Activated CD8-positive, alpha-beta memory T cell treated with anti-CD3 and anti-CD28 coated beads for 36 hours (primary cell): ENCODE measurements at regions not wholly inside any gene's neighbourhood (a gene's known extent, or its start where the extent isn't known, plus 50 kb on each side); places are given as distances from the start of the nearest gene placed in this dataset.

Experiments
- CTCF ChIA-PET: fragments of 350-600 bp; sonication (Branson Sonifier 250); formaldehyde crosslinking; loops from one replicate; lab custom pipeline; 2021; ENCODE audit warnings: antibody characterized with exemption; lab: Charles Lee
- POLR2A ChIA-PET: fragments of 350-600 bp; sonication (Branson Sonifier 250); formaldehyde crosslinking; loops from one replicate; lab custom pipeline; 2021; ENCODE audit warnings: antibody characterized with exemption; lab: Charles Lee

DNA sequence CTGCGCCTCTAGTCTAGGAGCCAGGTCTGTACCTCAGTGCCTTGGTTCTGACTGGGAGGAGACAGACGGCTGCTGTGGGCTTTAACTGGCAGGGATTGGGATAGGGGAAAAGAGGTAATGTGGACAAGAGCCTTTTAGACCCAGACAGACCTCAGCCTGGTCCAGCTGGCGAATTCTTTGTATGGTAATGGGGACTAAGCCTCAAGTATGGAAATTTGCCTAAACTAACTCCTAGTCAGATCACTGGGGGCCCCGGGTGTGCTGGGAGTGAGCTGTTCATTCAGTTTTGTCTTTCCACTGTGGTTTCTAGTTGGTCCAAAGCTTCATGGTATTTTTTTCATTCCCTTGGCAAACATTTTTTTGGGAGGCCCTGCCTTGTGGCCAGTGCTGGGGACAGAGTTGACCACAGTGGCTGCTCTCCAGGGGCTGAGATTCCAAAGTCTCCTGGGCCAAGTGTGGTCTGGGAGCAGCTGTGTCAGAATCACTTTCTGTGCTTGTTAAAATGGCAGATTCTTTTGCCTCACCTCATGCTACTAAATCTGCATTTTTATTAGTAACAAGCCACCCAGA is 261.4 kb upstream of the C2CD4B start:
- POLR2A ChIA-PET, result no interaction called here
- CTCF ChIA-PET, result no interaction called here

DNA sequence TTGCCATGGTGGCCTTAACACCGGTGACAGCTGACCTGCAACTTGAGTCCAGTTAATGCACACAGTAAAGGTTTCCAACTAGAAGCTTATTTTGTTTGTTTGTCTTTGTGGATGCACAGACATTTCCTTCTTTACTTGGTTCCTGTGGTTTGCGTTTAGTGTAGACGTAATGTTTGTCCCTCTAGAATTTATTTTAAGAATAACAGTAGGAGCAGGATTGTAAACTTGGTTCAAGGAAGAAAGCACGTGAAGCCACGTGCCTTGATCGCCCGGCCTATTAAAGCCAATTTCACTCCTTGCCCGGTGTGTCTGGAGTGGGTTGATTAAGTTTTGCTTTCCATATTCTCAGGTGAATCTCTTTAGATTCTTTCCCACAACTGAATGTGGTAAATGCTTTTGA is 263.2 kb upstream of the C2CD4B start:
- CTCF ChIA-PET, result no interaction called here

DNA sequence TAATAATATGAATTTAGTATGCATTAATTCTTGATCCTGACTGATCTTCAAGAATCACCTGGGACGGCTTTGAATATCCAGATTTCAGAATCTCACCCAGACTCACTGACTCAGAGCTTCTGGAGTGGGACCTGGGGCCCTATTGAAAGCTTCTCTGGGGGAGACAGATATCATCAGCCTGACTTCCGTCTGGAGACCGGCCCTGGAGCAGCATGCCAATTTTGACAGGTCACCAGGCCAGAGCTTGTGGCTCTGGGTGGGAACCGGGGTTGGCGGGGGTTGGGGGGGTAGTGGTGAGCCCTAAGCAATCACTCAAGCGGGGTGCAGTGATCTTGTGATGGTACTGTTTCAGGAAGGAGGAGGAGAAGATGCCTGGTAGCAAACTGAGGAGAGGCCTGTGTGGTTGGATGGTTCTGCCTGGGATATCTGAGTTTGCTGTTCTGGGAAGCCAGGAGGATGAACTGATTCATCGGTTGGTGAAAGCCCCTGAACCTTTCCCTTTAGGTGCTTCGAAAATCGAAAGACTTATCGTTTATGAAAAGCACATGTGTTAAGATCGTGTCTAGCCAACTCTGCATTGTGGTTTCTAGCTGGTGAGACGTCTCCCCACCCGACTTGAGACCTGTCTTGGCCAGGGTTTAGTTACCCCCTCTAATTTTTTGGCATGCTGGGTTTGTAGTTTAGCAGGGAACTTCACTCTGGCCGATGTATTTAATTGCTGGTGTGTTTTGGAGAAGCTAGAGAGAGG is 263.9 kb upstream of the C2CD4B start:
- ChIA-PET CTCF (no interaction called here), POLR2A (no interaction called here)

More for the DNA sequence above, 263.2 kb upstream of the C2CD4B start:
- POLR2A ChIA-PET, result no interaction called here

DNA sequence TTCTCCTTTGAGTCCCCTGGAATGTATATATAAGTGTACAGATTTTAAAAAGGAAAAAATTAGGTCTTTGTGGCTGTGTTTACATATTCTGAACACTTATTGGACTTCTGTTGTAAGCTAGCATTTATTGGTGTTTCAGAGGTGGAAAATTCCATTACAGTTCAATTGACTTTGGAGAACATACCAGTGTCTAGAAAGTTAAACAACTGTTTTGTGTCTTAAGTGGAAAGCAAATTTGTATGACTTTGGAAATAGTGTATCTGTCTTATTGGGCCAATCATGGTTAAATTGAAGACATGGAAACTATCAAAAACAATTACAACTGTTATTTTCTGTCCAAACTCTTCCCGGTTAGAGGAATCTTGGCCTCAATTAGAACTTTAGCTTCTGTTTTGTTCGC is 265.0 kb upstream of the C2CD4B start:
- ChIA-PET CTCF (no interaction called here), POLR2A (no interaction called here)

DNA sequence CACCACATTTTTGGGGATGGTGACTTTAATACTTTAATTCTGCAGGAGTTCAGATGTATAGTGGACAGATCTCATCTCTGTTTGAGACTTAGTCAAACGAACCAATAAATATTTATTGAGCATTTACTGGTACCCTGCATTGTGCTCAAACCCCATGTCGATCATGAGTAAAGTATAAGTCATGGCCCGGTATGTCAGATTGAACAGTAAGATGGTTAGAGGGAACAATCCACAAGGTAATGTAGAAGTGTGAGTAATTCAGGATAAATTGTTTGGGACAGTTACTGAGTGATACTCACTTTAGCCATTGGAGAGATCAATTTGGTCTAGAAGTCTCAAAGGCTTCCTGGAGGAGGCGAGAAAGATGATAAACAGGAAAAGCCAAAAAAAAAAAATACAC is 265.5 kb upstream of the C2CD4B start:
- CTCF ChIA-PET, result no interaction called here
- POLR2A ChIA-PET, result no interaction called here

DNA sequence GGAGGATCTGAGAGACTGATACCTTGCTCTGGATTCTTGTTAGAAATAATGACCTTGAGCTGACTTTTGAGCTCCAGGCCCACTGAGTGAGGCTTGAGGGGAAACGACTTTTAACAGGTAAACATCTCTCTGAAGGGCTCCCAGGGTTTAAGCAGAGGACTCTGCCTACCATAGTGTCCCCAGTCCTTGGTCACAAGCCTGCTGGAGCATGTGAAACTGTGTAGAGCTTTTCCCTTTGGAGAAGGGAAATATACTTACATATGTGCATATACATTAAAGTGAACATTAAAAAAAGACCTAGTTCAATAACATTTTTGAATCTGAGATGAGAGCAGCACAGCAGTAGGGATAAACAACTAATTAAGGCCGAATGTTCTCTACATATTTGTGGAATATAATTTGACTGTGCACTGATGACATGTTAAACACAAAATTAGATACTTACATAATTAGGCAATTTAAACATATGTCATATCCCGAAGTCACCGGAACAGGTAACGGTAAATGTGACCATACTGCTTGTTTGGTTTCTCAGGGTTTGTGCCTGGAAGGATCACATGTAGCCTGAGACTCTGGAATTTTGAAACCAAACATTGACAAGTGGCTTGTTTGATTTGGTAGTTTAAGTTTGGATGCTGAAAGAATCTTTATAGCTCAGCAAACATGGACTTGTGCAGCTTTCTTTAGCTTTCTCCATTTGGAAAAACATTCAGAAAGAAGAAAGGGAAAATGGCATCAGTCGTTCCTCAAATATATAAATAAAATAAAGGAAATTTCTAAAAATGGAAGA is 266.1 kb upstream of the C2CD4B start:
- CTCF ChIA-PET, result no interaction called here
- POLR2A ChIA-PET, result no interaction called here

DNA sequence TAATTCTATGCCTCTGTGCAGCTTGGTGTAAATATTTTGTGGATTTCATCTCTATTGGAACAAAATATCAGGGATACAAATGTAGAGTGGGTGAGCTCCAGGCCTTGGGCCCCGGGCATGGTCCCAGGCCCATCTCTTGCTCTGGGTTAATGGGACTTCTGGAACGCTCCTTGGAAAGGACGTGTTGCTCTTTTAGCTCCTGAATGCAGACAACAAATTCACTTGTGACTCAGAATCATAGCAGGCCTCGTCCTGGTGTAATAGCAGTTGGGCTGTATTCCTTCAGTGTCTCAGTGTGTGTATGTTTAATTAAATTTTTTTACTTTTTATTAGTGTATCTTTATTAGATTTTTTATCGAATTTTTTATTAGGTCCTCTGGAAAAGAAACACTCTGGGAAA is 266.7 kb upstream of the C2CD4B start:
- POLR2A ChIA-PET, result no interaction called here
- CTCF ChIA-PET, result no interaction called here

DNA sequence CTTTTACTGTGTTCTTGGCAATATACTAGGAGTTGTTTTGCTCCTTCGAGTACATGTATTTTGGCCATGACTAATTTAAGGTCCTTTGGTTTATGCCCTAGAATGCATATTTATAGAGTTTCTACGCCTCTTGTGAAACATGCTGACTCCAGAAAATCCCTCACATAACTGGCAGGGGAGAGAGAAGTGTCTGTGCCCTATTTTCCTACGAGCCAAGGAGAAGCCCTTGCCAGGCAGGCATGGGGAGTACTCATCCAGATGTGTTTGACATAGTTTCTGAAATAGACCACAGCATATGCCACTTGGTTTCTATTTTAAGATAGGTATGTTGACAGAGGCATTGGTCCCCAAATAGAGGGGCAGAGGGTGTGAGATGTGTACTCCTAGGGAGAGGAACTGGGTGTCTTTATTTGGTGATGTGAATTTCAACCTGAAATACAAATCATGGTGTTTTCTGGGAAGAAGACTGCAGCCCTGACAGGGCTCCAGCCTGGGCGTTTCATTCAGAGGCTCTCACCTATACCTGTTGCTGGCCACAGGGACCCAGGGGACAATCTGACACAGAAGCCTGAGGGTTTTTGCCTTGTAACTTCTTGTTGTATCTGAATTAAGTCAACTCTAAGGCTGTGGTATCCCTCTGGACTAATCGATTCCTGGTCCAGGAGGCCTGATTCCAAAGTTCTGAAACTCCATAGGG is 267.8 kb upstream of the C2CD4B start:
- ChIA-PET POLR2A (no interaction called here), CTCF (no interaction called here)

DNA sequence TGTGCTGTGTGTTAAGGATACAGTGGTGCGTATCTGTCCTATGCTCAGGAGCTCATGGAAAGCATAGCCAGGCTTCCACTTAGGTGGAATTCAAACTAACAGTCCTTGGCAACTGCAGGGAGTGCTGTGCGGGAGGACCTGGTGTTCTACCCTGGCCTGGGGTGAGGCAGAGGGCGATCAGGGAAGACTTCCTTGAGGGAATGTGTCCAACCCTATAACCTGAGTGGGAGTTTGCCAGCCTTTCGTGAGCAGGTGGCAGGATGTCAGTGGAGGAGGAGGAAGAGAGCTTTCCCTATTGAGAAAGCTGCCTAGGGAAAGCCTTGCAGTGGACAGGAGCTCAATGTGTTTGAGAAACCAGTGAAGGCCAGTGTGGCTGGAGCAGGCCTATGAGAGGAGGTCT is 271.1 kb upstream of the C2CD4B start:
- ChIA-PET POLR2A (no interaction called here), CTCF (no interaction called here)

DNA sequence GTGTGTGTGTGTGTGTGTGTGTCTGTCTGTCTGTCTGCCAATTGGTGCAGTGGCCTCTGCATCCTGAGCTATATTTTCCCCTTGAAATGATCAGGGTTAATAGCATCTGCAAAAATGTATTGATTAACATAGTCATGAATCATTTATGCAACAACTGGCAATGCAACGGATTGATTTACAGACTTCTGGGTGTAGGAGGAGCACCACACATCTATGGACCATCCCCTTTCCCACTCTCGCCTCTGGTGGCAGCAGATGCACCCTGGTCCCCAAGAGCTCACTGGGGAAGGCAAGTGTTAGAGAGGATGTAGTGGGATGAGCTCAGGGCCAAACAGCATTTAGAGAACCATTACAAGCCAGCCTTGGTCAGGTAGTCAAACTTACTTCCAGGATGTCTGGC is 272.7 kb upstream of the C2CD4B start:
- ChIA-PET POLR2A (interaction anchor here (0.7 kb wide), 1 partner anchor 16 kb away, joined by 3 read pairs; no protein-coding TSS in a partner anchor), CTCF (no interaction called here)

DNA sequence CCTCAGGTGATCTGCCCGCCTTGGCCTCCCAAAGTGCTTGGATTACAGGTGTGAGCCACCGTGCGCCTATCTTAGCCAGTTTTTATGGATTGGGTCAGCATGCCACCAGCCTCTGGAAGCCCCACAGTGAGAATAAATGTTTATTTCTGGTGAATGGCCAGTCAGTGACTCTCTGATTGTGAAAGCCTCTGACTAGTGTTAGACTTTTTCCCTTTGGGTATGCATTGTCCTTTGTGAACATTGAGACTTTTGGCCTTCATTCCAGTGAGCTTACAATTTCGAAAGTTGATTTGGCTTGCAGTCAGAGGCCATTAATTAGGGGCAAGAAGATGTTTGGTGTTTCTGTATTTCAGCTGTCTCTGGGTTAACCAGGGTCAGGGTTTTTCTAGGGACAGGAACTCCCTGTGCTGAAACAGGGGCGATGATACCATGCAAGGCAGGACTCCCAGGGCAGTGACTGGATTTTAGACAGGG is 274.5 kb upstream of the C2CD4B start:
- ChIA-PET CTCF (no interaction called here), POLR2A (no interaction called here)

DNA sequence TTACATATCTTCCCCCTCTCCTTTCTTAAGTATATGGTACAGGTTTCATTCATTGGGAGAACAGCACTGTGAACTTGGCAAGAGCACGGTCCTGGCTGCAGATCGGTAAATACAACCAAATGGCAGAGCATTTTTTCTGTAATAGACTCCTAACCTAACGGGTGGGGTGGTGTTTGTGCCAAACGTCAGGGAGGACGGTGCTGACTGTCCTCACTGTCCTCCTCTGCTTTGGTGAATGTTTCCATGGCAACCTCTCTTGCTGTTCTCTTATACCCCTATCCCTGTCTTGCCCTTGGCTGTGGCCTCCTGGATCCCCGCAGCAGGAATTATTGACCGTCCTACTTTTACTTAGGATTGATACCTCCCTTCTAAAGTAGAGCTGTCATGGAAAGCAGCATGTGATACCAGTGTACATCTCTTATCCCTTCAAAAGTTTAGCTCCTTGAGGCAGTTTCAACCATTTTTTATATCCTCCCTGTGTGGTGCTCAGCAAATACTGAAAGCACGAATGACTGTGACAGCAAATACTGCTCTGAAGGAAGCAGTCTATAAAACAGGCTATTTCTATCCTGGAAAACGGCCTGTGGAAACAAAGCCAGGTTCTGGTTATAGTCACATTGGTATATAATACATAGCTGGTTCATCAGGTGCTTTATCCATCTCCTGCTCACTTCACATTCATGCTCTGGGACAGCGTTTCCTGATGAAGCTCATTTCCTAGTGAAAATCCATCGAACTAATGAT is 275.4 kb upstream of the C2CD4B start:
- ChIA-PET POLR2A (no interaction called here), CTCF (no interaction called here)

DNA sequence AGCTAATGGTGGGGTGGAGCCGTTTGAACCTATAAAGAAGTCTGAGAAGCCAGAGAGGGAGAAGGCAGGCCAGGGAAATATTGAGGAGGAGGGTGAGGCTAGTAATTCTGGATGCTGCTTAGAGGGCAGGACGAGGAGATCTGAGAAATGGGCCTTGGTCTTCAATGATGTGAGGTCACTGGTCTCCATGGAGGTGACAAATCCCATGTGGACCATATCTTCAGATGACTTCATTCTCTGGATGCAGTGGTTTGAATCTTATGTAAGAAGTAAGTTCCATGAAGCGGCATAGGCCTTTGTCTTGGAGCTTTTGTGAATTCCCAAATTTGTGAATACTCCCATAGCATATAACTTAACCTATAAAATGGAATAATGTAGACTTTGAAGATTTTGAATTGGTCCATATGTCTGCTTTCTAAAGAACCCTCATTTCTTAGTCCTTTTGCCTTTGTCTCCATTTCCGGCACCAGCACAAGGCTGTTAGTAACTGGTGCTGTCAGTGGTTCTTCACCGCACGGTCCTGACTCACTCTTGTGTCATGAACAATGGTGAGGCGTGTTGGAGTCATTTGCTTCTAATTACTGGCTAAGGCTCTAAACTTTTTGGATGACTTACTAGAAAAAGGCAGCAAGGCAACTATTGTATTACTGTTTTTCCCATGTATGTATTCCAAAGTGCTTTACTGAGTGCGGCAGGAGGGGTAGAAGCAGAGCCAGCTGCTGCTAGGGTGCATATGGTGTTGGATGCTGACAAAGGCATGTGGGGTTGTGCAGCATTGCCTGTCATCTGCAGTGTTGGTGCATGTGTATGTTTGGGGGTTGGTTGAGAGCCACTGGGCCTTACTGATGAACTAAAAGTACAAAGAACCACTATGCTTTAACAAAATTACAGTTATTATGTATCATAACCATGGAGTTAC is 279.3 kb upstream of the C2CD4B start:
- ChIA-PET CTCF (no interaction called here), POLR2A (no interaction called here)

DNA sequence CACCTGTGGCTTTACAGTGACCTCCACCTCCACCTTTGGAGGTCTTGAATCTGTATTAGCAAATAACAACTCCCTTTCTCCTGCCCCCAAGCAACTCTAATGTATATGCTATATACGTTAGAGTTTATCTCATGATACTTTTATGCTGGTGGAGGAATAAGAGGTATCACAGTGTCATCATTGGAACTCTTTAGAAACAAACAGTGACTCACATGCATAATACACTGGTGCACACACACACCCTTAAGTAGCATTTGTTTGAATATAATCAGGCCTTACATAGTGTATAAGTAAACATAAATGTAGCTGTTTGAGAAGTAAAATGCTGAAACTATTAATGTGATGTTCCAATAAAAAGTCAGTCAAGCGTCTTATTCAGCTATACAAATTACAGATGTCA is 280.2 kb upstream of the C2CD4B start:
- ChIA-PET CTCF (no interaction called here), POLR2A (no interaction called here)

DNA sequence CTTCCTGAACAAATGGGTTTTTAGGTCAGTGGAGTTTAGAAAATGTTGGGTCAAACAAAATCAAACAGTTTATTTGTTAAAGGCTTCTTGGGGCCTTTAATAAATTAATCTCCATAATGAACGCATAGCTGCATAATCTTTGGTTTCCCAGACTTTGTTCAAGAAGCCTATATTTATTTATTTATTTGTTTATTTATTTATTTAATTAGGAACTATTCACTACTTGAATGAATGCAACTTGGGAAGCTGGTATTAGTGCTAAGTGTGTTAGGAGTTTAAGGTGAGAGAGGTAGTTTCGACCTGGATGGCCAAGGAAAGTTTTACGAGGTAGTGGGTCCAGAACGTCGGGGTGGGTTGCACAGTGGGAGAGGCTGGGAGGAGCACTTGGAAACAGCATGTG is 281.9 kb upstream of the C2CD4B start:
- ChIA-PET CTCF (interaction anchor here (0.7 kb wide), 1 partner anchor 289 kb away, joined by 3 read pairs; no protein-coding TSS in a partner anchor), POLR2A (no interaction called here)

DNA sequence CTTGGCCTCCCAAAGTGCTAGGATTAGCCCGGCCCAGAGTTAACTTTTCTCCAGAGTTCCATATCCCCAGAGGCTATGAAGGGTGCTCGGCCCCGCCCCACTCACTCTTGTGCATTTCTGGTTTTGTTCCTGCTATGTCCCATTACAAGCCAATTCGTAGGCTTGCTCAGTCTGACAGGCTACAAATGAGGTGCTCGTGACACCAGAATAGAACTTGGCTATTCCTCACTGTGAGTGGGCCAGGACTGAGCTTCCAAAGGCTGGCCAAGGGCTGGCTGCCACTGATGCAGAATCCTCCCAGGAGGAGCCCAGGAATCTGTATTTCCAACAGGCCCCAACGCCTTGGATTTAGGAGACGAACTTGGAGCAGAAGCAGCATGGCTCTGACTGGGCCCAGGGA is 282.7 kb upstream of the C2CD4B start:
- ChIA-PET CTCF (no interaction called here), POLR2A (no interaction called here)

DNA sequence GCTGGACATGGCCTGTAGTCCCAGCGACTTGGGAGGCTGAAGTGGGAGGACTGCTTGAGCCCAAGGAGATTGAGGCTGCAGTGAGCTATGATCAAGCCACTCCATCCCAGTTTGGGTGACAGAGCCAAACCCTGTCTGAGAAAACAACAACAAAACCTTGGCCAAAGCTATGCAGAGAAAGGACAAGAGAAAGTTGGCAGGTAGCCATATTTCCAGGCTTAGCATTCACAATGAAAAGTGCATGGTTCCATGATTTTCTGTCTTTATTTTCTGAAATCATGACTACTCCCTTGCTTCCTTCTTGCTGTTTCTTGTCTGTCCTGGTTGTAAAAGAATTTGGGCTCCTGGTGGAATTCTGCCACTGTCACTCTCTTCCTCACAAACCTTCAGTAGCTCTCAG is 284.6 kb upstream of the C2CD4B start:
- ChIA-PET CTCF (no interaction called here), POLR2A (no interaction called here)

DNA sequence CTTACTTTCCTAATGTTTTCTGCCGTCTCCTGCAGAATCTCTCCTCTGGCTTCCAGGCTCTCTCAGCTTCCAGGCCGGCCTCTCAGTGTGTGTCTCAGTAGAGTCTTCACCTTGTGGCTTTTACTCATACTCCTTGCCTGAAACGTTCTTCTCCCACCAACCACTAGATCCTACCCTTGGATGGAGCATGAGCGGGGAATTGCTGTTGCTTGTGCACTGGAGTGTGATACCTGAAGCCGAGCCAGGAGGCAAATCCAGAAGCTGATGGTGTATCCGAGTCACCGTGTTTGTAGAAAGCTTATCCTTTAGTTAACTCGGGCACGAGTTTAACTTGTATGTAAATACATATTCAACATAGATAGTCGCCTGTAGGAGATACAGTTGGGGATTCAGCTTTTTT is 285.0 kb upstream of the C2CD4B start:
- CTCF ChIA-PET, result no interaction called here
- POLR2A ChIA-PET, result no interaction called here
